ENCODE measurements at regions not wholly inside any gene's neighbourhood (a gene's known extent, or its start where the extent isn't known, plus 50 kb on each side); places are given as distances from the start of the nearest gene placed in this dataset.

DNA sequence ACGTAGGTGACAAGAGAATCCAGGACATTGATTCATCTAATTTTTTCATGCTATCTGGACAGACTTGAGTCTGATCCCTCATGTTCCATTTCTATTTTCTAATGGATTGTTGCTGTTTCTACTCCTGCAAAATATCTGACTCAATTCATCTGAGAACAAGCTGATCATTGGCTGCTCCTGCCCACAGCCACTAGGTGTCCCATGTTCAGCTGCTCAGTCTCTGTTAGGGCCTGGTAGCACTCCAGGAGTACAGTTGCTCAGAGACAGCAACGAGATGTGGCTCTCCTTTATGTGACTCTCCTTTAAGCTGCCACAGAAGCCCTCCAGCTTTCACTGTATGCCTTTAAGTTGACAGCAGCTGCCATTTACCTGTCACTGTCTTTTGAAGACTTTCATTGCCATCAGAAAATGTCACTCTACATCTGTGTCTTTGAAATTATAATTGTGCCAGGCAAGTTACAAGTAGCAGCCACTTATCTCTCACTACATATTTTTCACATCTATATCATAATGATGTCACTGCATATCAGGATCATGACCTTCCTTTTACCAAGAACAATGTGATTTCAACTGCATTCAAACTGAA is 1944.2 kb upstream of the NUDT12 start:
- intact Hi-C loops (cut with micrococcal nuclease): no loop called here
- Mint-ChIP-seq H3K9me3 (no peaks in the 10 kb centered on the region), H3K27ac (no peak overlapping the region), H3K4me3 (no peak overlapping the region), H3K4me1 (ENCODE audit: low read depth) (no peaks in the 10 kb centered on the region), H3K36me3 (ENCODE audit: low read depth) (no peaks in the 10 kb centered on the region), H3K27me3 (no peaks in the 10 kb centered on the region)

- Mint-ChIP-seq H3K9me3 (no peaks in the 10 kb centered on the region), H3K27me3 (no peaks in the 10 kb centered on the region), H3K4me1 (ENCODE audit: low read depth) (no peaks in the 10 kb centered on the region), H3K36me3 (ENCODE audit: low read depth) (no peaks in the 10 kb centered on the region), H3K4me3 (no peak overlapping the region), H3K27ac (no peak overlapping the region)
- intact Hi-C loops (cut with micrococcal nuclease): no loop called here
Observed at GRCh38 chr5:105503950-105504349, 1941.4 kb upstream of the NUDT12 start.

DNA sequence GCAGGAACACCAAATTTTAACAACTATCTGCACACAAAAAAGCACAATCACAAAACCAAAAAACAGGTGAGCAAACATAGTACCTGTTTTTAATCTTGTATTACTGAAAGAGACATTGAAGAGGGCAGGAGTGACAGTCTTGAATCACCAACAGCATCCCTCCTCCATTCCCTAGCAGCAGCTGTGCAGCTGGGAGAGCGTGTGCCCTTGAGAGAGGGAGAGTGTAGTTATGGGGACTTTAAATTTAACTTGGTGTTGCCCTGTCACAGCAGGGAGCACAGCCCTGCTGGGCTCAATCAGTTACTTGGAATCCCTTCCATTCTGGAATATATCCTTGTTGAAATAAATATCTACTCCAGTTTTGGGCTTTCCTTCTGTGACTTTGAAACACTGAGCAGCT is 1938.7 kb upstream of the NUDT12 start:
- no peaks in the 10 kb centered on the region for H3K36me3 Mint-ChIP-seq (ENCODE audit: low read depth)
- intact Hi-C loops (cut with micrococcal nuclease): no loop called here
- H3K4me1 Mint-ChIP-seq (ENCODE audit: low read depth): no peaks in the 10 kb centered on the region

GRCh38 chr5:105475401-105475800 is 1912.8 kb upstream of the NUDT12 start:
- intact Hi-C loops (cut with micrococcal nuclease): no loop called here
- Mint-ChIP-seq H3K36me3 (ENCODE audit: low read depth) (no peaks in the 10 kb centered on the region), H3K27me3 (no peaks in the 10 kb centered on the region), H3K4me3 (no peak overlapping the region), H3K27ac (no peak overlapping the region), H3K9me3 (no peaks in the 10 kb centered on the region), H3K4me1 (ENCODE audit: low read depth) (no peaks in the 10 kb centered on the region)

More for the DNA sequence above, 1938.7 kb upstream of the NUDT12 start:
- Mint-ChIP-seq H3K9me3 (no peaks in the 10 kb centered on the region), H3K27ac (no peak overlapping the region), H3K27me3 (no peaks in the 10 kb centered on the region), H3K4me3 (no peak overlapping the region)

DNA sequence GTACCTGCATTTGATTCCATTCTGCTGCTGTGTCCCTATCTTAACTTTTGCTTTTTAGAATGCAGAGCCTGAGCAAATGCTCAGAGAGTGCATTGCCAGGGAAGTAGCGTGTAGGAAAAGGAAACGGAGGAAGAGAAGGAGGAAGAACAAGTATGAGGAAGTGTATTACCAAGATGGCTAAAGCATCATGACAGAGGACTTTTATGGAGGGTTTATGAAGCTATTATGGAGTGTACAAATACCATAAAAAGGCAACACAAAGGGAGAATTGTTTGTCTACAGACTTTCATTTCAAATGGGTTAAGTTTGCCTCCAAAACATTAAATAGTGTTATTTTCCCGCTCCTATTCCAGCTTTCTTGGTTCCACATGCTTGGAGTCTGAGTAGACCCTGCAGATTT is 1899.8 kb upstream of the NUDT12 start:
- Mint-ChIP-seq H3K27me3 (no peaks in the 10 kb centered on the region), H3K27ac (no peak overlapping the region), H3K4me1 (ENCODE audit: low read depth) (no peaks in the 10 kb centered on the region), H3K9me3 (peaks cover 37% of the 10 kb centered on the region), H3K4me3 (no peak overlapping the region), H3K36me3 (ENCODE audit: low read depth) (no peaks in the 10 kb centered on the region)
- intact Hi-C loops (cut with micrococcal nuclease): no loop called here

- peaks cover 37% of the 10 kb centered on the region for H3K9me3 Mint-ChIP-seq
Observed at GRCh38 chr5:105460721-105461120, 1898.1 kb upstream of the NUDT12 start.

GRCh38 chr5:105453216-105453807 is 1890.7 kb upstream of the NUDT12 start:
- Mint-ChIP-seq H3K4me1 (ENCODE audit: low read depth) (no peaks in the 10 kb centered on the region), H3K27me3 (no peaks in the 10 kb centered on the region), H3K4me3 (no peak overlapping the region)

More at GRCh38 chr5:105460721-105461120, 1898.1 kb upstream of the NUDT12 start:
- H3K36me3 Mint-ChIP-seq (ENCODE audit: low read depth): no peaks in the 10 kb centered on the region
- H3K4me3 Mint-ChIP-seq: no peak overlapping the region
- H3K27ac Mint-ChIP-seq: no peak overlapping the region
- no peaks in the 10 kb centered on the region for H3K4me1 Mint-ChIP-seq (ENCODE audit: low read depth)
- intact Hi-C loops (cut with micrococcal nuclease): no loop called here
- H3K27me3 Mint-ChIP-seq: no peaks in the 10 kb centered on the region

DNA sequence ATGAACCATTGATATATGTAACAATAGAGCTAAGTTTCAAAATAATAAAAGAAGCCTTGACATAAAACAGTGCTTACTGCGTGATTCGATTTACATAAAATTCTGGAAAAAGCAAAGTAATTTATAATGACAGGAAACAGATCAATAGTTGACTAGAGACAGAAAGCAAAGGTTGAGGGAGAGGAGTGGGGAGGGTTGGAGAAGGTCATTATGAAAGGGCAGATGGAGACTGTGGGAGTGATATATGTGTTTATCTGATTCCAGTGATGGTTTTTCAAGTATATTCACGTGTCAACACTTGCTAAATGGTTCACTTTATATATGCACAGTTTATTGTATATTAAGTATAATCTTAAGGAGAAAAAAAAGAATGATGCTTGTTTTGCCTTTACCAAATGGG is 1885.7 kb upstream of the NUDT12 start:
- H3K27me3 Mint-ChIP-seq: no peaks in the 10 kb centered on the region

More at GRCh38 chr5:105453216-105453807, 1890.7 kb upstream of the NUDT12 start:
- no peaks in the 10 kb centered on the region for H3K36me3 Mint-ChIP-seq (ENCODE audit: low read depth)
- intact Hi-C loops (cut with micrococcal nuclease): no loop called here
- peaks cover 27% of the 10 kb centered on the region for H3K9me3 Mint-ChIP-seq
- H3K27ac Mint-ChIP-seq: no peak overlapping the region

GRCh38 chr5:105430516-105430915 is 1867.9 kb upstream of the NUDT12 start:
- Mint-ChIP-seq H3K4me3 (no peak overlapping the region), H3K9me3 (peaks cover 3% of the 10 kb centered on the region), H3K27me3 (no peaks in the 10 kb centered on the region), H3K27ac (no peak overlapping the region), H3K36me3 (ENCODE audit: low read depth) (no peaks in the 10 kb centered on the region), H3K4me1 (ENCODE audit: low read depth) (no peaks in the 10 kb centered on the region)
- intact Hi-C loops (cut with micrococcal nuclease): no loop called here

More for the DNA sequence above, 1885.7 kb upstream of the NUDT12 start:
- Mint-ChIP-seq H3K27ac (no peak overlapping the region), H3K4me1 (ENCODE audit: low read depth) (no peaks in the 10 kb centered on the region), H3K9me3 (peaks cover 38% of the 10 kb centered on the region), H3K4me3 (no peak overlapping the region), H3K36me3 (ENCODE audit: low read depth) (no peaks in the 10 kb centered on the region)
- intact Hi-C loops (cut with micrococcal nuclease): no loop called here

DNA sequence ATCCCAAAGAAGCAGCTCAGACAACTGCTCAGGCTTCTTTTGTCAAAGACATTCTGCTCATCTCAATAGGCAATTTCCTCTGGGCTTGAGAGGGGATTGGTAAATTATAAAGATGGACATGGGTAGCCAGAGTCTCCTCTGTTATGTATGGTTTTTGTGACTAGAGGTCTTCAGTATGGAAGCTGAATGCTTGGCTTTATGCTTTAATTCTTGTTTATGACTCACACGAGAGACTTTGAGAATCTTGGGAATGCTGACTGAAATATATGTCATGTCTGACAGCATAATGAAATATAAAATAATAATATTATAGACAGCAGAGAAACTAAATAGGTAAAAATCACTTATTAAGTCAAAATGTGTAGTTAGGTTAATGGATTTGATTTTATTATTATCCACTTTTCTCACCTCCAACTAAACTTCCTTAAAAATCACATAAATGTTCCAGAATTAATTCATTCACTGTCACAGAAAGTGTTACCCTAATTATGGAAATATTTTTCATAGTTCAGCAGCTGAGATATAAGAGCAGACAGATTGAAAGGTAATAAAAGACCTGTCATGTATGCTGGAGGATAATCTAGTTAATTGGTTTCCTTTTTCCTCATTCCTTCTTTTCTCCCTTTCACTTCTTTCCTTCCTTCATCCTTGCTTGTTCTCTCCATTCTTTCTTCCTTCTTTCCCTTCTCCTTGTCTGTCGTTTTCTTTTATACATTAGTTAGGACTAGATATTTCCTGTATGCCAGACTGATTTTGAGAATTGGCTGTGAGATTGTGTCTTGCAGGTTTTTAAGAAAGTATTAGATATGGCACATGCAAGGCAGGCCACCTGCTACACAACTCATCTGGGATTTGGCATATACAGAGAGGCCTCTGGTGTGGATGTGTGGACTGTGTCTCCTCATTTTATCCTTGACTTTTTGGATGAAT is 1866.1 kb upstream of the NUDT12 start:
- Mint-ChIP-seq H3K4me1 (ENCODE audit: low read depth) (no peaks in the 10 kb centered on the region), H3K27ac (no peak overlapping the region), H3K27me3 (no peaks in the 10 kb centered on the region), H3K36me3 (ENCODE audit: low read depth) (no peaks in the 10 kb centered on the region), H3K9me3 (peaks cover 5% of the 10 kb centered on the region), H3K4me3 (no peak overlapping the region)
- intact Hi-C loops (cut with micrococcal nuclease): no loop called here

GRCh38 chr5:105414067-105414466 is 1851.5 kb upstream of the NUDT12 start:
- Mint-ChIP-seq H3K4me1 (ENCODE audit: low read depth) (no peaks in the 10 kb centered on the region), H3K27ac (no peak overlapping the region), H3K36me3 (ENCODE audit: low read depth) (no peaks in the 10 kb centered on the region), H3K4me3 (no peak overlapping the region), H3K9me3 (peaks cover 60% of the 10 kb centered on the region), H3K27me3 (no peaks in the 10 kb centered on the region)
- intact Hi-C loops (cut with micrococcal nuclease): no loop called here

- Mint-ChIP-seq H3K27me3 (no peaks in the 10 kb centered on the region), H3K4me3 (no peak overlapping the region), H3K4me1 (ENCODE audit: low read depth) (no peaks in the 10 kb centered on the region), H3K9me3 (peaks cover 54% of the 10 kb centered on the region), H3K27ac (no peak overlapping the region), H3K36me3 (ENCODE audit: low read depth) (no peaks in the 10 kb centered on the region)
- intact Hi-C loops (cut with micrococcal nuclease): no loop called here
Observed at GRCh38 chr5:105413406-105413990, 1850.9 kb upstream of the NUDT12 start.

DNA sequence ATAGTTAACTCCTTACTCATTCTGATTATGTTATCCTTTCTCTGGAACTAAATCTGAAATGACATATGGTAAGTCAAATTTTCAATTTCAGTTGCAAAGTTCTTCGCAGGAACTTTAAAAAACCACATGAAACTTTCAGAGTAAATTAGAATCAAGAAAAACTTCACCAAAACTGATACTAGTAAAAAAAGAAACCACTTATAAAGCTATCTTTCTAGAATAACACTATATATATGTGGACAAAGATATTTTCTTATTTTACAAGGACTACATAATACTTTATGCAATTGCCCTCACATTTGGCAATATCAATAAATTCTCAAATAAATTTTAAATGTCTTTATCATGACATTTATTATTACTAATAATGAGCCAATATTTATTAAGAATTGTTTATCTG is 1847.1 kb upstream of the NUDT12 start:
- Mint-ChIP-seq H3K27me3 (no peaks in the 10 kb centered on the region), H3K27ac (no peak overlapping the region), H3K4me1 (ENCODE audit: low read depth) (no peaks in the 10 kb centered on the region), H3K4me3 (no peak overlapping the region), H3K36me3 (ENCODE audit: low read depth) (no peaks in the 10 kb centered on the region), H3K9me3 (peaks cover 19% of the 10 kb centered on the region)
- intact Hi-C loops (cut with micrococcal nuclease): no loop called here

- Mint-ChIP-seq H3K4me3 (no peak overlapping the region), H3K4me1 (ENCODE audit: low read depth) (no peaks in the 10 kb centered on the region), H3K36me3 (ENCODE audit: low read depth) (no peaks in the 10 kb centered on the region), H3K27me3 (no peaks in the 10 kb centered on the region), H3K27ac (no peak overlapping the region), H3K9me3 (no peaks in the 10 kb centered on the region)
- intact Hi-C loops (cut with micrococcal nuclease): no loop called here
Observed at GRCh38 chr5:105407200-105407599, 1844.6 kb upstream of the NUDT12 start.
